ENCODE measurements at regions not wholly inside any gene's neighbourhood (a gene's known extent, or its start where the extent isn't known, plus 50 kb on each side); places are given as distances from the start of the nearest gene placed in this dataset.
"Not testable (repeated sequence)": the region's sequence is repeated elsewhere in the genome, so short reads cannot be mapped to it uniquely, and the experiment has no call there.

DNA sequence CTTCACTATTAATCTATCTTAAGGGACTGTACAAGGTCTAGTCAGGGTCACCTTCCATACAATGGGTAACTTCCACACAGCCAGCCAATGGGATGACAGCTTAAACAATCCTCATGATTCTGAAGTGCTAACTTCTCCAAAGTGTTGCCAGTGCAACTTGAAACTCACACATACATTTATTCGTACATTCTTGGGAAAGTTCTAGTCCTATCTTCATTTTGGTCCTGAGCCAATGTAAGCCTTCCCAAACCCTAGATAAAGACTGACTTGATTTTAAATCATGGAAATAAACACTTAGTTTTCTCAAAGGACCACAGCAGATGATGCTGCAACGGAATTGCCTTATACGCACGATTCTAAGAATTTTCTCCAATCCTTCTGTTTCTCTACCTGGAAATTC is 117.5 kb upstream of the COL1A2 start:
- DNase-seq, result no peak

DNA sequence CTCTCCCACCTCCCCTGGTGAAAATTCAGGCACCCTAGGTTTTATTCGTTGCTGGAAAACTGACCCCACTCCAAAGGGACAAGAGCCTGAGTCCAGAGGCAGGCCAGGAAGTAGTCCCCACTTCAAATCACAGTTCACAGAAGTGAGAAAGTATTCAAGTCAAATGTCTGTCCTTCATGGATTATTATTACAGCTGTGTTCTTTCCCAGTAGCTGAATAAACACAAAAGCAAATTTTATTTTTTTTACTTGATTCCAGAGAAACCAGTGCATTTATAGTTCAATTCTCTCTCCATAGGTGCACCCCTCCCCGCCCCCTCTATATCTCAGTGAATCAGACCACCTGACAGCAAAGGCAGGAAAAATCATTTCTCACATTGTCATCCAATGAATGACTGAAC is 113.8 kb upstream of the COL1A2 start:
- DNase-seq, result no peak

GRCh38 chr7:94284104-94284503 is 110.6 kb upstream of the COL1A2 start:
- no peak for DNase-seq

- DNase-seq, result no peak
Observed at GRCh38 chr7:94286111-94286510, 108.6 kb upstream of the COL1A2 start.

GRCh38 chr7:94288096-94288495 is 106.6 kb upstream of the COL1A2 start:
- no peak for DNase-seq

GRCh38 chr7:94289071-94289470 is 105.6 kb upstream of the COL1A2 start:
- DNase-seq, result no peak

GRCh38 chr7:94294471-94295131 is 100.1 kb upstream of the COL1A2 start:
- DNase-seq, result no peak

DNA sequence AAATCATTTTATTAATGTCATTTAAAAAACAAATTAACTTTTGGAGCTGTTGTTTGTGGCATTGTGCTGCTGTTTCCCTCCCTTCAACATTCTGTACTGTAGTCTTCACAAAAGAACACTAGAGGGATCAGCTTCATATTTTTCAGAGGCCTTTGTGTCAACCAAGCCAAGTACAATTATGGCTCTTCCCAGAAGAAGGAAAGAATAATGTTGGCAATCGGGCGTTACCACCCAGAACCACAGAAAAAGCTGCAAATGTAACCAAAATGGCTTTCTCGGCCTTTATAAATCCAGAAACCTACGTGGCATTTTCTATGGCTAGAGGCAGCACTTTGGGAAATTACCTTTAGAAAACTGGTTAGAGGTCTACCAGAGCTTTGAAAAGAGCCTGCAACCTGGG is 98.8 kb upstream of the COL1A2 start:
- no peak for DNase-seq

DNA sequence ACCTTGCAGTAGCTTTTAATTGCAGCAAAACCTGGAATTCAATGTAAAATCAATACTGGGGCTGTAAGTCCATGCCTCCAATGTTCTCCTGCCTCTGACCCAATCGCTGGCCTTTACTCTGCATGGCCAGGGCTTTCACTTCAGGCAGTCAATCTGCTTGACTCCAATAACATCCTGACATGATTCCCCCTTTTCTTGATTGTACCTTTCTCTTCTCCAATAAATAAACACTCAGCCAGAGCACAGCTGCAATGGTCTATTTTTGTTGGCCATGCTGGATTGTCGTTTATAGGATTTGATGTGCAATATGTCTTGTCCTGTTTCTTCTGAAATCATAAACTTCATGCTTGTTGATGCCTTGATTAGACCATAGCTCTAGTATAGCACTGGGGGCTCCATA is 97.8 kb upstream of the COL1A2 start:
- no peak for DNase-seq

- no peak for DNase-seq
Observed at GRCh38 chr7:94297397-94297838, 97.3 kb upstream of the COL1A2 start.

DNA sequence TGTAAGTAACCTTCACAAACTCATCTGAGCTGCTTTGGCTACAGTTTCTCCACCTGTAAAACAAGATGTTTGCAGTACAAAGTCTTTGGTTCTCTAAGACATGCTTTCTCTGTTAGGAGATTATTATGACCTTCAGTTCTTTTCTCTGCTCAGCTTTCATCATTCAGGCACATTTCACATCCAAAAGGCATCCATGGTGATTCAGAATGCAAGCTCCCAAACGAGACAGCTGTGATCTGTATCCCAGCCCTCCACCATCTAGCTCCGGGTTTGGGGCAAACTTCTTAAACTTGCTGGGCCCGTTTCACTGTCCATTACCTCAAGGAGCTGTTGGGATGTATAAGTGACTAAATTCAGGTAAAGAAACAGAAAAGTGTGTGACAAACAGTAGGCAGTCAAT is 95.8 kb upstream of the COL1A2 start:
- no peak for DNase-seq

GRCh38 chr7:94300176-94300835 is 94.4 kb upstream of the COL1A2 start:
- no peak for DNase-seq

GRCh38 chr7:94301024-94301586 is 93.6 kb upstream of the COL1A2 start:
- DNase-seq, result no peak

DNA sequence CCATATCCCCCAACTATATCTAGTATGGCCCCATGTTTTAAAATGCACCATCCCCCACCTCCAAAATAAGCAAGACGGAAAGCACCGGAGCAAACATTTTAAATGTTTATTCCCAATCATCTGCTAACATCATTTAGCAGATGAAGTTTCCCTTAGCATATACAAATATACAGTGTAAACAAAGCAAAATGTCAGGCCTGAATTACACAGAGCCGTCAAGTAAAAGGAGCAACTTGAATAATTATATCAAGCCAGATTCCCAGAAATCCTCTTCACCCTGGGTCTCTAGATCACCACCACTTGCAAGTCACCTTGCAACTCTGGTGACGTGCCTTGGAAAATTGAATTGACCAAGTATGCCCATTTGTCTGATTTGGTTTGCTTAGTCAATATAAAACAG is 91.6 kb upstream of the COL1A2 start:
- no peak for DNase-seq

DNA sequence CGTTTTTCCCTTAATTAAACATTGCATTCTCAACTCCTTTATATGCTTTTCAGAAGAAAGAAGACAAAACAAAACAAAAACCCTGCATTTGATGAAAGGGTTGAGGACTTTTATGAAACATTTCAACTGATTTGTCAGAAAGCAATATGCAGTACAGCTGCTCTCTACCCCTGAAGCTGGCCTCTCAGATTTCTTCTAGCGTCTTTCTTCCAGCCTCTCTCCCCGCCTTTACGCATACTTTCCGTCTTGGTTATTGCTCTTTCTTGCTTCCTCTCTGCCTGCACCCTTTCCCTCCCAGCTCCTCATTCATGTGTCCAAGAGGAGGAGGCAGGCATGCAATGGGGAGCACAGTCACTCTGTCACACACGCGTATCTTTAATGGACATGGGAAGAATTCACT is 91.0 kb upstream of the COL1A2 start:
- DNase-seq, result no peak

DNA sequence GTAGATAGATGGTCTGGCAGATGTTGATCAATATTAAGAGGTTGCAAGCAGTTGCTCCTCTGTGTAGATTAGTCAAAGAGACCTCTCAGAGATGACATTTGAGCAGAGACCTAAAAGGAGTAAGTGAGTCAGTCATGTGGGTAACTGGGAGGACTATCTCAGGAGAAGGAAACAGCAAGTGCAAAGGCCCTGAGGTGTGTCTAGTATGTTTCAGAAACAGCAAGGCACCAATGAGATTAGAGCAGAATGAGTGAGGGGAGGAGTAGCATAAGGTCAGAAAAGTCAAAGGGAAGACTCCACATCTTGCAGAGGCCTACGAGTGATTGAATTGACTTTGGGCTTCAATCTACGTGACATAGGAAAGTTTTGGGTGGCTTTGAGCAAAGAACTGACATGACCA is 89.8 kb upstream of the COL1A2 start:
- DNase-seq, result no peak

DNA sequence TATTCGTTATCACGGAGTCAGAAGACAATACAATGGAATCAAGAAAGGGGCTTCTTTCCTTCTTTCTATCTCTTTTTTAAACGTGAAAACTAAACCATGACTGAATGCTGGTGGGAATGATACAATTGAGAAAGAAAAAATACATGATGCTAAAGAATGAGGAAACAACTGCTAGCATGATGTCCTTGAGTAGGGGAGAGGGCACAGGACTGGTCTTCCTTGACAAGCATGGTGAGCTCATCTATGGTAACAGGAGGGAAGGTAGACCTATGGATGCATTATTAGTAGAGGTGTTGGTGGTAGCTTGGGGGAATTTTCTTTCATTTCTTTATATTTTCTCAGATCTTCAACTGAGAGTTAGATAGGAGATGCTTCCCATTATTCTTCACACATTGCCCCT is 88.9 kb upstream of the COL1A2 start:
- DNase-seq, result no peak

DNA sequence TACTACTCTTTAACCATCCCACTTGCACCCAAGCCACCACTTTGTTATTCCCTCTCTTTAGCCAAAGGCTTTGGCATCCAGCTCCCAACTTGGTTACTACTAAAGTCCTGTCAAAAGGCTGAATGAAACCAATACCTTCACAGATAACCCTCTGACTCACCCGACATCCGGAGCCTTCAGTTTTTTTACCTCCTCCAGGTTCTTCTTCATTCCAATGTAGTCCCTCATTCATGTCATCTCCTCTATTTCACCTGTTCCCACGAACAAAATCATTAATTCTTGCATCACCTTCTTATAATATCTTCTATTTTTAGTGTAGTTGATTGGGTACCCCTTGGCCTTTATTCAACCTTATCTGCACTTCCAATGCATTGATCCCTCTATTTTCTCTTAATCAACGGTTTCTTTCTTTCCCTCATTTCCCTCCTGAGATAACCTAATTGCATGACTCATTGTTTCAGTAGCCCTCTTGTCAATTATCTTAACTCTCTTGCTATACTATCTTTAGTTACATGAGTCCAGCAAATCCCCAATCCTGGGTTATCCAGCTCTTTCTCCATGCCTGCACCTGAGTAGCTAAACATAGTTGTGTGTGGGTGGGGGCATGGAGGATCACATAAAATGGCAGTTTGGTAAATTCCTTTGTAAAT is 87.2 kb upstream of the COL1A2 start:
- no peak for DNase-seq

GRCh38 chr7:94311515-94311914 is 83.2 kb upstream of the COL1A2 start:
- DNase-seq, result no peak

DNA sequence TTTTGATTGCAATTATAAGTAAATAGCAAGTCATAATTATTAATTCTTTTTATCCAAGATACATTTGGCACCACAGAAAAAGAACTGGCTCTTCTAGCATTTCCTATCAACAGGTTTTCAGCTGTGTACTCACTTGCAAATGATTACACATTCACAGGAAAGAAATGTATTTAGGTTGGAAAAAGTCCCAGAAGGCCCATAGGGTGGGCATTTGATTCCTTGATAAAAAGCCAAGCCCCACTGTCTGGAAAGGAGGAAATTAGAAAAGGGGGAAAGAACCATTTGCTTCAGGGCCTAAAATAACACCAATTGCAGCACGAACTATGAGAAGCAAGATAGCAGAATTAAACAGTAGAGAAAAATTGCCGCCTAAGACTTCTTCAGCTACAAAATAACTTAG is 80.8 kb upstream of the COL1A2 start:
- no peak for DNase-seq

DNA sequence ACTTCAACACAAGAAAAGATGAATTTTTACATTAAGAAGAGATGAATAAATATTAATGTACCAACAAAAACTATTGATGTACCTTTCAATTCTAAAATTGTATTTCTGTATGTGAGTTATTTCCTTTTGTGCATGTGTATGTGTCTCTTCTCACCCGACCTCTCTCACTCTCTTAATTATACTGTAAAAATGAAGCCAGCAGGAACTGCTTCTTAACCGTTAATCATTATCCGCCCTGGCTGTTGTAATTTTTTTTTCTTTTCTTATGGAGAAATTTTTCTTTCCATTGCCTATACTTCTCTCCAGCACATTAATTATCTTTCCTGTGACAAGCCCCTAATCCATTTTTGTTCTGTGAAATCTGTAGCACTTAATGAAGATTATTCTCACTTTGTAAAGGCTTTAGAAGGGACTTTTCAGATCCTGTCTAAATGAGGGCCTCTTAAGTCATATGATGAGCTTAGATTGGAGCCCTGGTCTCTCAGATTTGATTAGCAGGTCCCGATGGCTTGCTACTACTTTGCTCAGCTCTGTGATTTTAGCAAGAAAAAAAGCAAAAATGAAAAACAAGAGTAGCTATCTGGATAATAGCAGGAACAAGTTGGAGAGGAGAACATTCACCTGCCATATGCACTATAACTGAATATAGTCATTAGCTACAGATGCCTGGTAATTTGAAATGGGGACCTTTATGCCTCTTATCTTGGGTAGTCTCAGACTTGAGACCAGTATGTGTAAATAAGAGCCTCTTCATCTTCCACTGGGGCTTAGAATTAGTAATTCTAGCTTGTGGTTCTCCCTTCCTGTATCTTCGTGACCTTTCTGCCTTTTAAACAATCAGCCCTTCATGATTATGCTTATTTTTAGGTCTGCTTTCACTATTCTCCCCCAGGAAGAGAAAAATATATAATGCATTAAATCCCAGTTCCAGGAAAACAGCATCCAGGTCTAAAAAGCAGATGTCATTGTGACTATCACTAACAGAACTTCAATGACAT is 80.0 kb upstream of the COL1A2 start:
- DNase-seq, result no peak

- not testable (repeated sequence) for DNase-seq
Observed at GRCh38 chr7:94321138-94321537, 73.6 kb upstream of the COL1A2 start.

DNA sequence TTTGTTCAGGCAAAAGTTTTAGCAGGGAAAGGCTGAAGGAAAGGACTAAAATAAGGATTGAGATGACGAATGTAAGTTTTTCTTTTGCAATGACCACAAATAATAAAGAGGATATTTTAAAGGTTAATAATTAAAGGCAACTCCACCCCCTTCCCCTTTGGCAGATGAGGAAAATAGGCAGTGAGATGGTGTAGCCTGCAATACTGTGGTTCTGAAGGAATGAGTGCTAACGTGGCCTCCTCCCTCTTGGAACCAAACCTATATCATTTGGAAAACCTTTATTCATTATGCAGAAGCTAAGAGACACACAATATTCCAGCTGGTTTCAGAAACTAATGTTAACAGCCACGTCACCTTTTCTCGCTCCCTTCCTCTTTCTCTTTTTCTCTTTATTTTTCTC is 70.9 kb upstream of the COL1A2 start:
- no peak for DNase-seq
